Cardiac septum (tissue), 1 donor: ENCODE measurements at regions not wholly inside any gene's neighbourhood (a gene's known extent, or its start where the extent isn't known, plus 50 kb on each side); places are given as distances from the start of the nearest gene placed in this dataset.

Experiments
- DNase-seq: peaks from one replicate; pipeline ENCODE4 v3.0.0-alpha.2; 2020; ENCODE audit warnings: low spot score
- intact Hi-C: fragments of 100-400 bp; cut with DNase I; formaldehyde crosslinking; loops from one replicate; pipeline ENCODE4 v1.14.0; 2022
- donor health status: DM: no; HTN: no; CAD: no.

DNA sequence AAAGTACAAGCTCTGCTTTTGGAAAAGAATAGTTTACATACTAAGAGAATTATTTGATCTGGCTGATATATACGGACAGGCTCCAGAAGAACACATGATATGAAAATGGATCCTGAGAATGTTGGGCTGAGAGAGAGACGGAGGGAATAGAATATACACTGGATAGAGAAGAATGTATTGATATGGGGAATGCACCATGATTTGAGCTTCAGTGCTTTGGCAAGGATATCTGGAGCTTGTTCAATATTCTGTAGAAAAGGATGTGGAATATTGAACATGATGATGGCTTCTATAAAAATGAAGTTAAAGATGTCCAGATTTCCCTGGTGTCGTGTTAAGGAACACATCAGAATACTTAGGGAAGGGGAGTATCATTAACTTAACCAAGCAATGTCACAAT, 280.5 kb upstream of the VLDLR start:
- intact Hi-C loops, result loop anchor here (10.0 kb wide), 3 partner anchors 64 to 484 kb away; no protein-coding TSS in a partner anchor
- DNase-seq, result no peak

DNA sequence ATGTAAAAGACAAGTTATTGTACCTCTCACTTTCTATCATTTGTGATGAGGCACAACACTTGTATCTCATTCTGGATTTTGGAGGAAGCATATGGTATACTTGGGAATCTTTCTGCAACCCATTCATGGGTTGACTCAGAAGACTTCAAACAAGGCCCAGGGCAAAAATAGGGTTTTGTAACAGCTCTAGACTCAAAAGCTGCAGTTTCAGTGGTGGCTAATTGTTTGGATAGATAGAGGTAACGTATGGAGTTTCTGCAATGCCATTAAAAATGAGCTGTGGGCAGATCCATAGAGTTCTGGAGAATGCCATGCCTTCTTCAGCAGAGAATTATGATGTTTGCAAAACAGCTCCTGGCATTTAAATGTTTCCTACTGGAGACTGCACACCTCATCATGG, 279.6 kb upstream of the VLDLR start:
- no peak for DNase-seq
- intact Hi-C loops, result loop anchor here (10.0 kb wide), 3 partner anchors 63 to 483 kb away; no protein-coding TSS in a partner anchor

DNA sequence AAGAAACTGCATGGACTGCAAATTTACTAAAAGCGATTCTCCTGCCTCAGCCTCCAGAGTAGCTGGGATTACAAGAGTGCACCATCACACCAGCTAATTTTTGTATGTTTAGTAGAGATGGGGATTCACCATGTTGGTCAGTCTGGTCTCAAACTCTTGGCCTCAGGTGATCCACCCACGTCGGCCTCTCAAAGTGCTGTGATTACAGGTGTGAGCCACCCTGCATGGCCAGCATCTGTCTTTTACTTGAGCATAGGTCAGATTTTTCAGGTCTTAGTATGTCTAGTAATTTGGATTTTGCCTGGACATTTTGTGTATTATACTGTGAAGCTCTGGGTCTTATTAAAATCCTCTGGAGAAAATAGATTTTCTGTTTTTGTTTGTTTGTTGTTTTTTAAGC, 277.8 kb upstream of the VLDLR start:
- no peak for DNase-seq
- intact Hi-C loops, result loop anchor here (10.0 kb wide), 3 partner anchors 61 to 481 kb away; no protein-coding TSS in a partner anchor

DNA sequence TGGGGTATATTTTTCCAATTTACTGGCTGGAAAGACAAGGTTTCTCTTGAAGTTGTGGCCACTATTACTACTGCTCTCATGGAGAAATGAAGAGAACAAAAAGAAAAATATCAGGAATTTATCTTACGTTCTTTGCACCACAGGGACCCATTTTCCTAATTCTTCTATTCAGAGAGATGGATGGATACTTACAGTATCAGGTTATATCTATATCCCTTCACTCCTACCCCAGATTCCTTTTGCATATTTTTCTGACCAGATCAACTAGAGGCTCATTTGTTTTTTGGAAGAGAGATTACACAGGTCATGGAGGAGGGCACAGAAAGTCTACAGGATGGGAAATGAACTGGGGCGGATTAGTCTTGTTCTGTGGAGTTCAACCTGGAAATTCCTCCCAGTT, 277.2 kb upstream of the VLDLR start:
- intact Hi-C loops, result loop anchor here (10.0 kb wide), 3 partner anchors 60 to 480 kb away; no protein-coding TSS in a partner anchor
- DNase-seq, result no peak

DNA sequence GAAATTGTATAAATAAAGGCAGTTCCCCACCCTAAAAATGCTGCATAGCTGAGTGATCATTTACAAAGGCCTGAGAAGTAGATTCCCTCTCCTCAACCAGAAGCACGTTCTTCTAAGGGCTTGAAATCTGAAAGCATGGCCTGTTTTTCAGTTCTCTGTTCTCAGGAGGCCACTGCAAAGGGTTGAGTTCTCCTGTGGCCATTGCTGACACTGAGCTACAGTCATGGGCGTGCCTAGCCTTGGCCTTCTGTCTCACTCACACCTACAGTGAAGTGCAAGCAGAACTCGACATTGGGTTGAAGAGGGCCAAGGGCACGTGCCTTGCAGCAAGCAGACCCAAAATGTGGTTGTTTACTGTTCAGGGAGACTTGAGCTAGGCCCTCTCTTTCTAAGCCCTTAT, 276.6 kb upstream of the VLDLR start:
- intact Hi-C loops, result loop anchor here (10.0 kb wide), 3 partner anchors 60 to 480 kb away; no protein-coding TSS in a partner anchor
- DNase-seq, result no peak

DNA sequence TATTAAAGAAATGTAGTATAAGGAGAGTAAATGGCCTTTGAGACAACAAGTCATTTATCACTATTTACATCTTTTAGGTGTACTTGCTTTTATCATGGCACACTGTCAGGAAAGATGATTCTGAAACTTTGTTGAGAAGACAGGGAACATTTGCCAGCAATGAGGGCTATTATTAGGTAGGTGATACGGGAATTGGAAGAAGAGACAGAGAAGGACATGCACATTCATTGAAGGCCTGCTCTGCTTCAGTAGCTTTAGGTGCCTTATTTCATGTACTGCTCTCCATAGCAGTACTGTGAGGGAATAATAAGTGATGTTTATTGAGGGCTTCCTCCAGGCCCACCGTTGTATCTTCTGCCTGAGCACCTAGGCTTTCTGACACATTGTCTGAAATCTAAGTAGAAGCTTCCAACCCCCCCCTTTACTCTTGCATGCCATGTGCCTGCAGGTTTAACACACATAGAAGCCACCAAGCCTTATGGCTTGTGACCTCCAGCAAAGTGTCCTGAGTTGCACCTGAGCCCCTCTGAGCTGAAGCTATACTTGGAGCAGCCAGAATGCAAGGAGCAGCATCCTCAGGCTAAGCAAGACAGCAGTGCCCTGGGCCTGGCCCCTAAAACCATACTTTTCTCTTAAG, 275.2 kb upstream of the VLDLR start:
- DNase-seq, result no peak
- intact Hi-C loops, result loop anchor here (10.0 kb wide), 3 partner anchors 58 to 478 kb away; no protein-coding TSS in a partner anchor

DNA sequence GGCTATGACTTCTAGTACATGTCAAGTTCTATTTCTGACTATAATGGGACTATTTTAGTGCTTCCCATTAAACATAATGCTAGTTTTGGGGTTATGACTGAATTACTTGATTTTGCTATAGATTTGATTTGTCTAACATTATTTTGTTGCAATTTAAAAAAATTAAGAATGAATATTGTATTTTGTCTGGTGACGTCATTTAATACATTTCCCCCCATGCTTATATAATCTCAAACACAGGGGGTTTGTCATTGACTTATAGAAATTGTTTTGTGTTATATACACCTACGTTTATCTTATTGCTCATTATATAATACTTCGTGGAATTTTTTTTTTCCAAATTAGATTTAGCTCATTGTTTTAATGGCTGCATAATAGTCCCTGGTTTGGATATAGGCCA, 270.3 kb upstream of the VLDLR start:
- DNase-seq, result no peak

DNA sequence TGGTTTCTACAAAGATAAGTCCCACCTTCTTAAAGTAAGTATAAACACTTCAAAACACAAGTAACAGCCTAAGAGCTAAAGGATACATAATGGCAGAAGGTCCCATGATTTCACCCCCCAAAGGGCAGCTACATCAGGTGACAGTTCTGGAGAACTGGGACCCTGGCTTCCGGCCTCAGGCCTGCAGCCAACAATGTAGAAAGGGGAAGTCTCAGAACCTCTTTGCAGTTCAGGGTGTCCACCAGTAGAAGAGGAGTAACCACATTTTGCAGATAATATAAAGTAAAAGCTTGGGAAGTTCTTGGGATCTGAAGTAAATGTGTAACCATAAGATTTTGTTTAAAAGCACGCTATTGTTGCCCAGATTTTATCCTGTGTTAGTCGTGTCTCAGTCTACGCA, 267.4 kb upstream of the VLDLR start:
- DNase-seq, result no peak
- intact Hi-C loops, result no loop called here

More for the DNA sequence above, 270.3 kb upstream of the VLDLR start:
- intact Hi-C loops, result no loop called here

DNA sequence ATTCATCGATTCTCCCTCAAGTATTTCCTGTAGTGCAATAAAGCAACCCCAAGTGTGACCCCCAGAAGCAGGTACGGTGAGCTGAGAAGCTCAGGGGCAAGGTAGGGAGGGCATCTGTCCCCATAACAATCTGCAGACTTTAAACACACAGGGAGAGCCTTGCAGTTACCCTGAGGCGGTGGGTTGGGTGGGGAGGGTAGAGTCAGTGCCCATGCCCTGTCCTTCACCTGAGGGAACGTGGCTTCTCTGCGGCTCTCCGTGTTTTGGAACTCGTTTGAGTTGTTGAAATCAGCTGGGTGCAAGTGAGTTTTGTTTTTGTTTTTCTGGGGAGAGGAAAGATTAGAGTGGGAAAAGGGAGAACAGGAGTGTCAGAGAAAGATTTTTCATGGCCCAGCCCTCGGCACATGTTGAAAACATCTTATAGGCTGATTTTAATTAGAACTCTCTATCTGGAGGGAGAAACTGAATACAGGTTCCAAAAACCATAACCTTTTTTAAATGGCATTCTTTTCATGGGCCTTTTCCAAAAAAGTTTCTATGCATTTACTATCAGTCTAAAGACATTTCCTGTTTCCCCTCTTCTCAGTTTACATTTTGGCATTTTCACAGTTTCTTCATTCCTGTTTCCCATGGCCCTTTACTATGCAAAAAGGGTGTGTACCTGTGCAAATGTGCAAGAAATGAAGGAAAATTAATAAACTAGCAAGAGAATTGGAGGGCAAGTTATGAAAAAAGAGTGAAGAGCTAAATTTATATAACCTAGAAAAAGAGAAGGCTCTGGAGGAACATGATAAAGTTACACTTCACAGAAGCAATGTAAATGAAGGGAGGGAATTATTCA, 266.5 kb upstream of the VLDLR start:
- intact Hi-C loops, result no loop called here
- DNase-seq, result no peak

DNA sequence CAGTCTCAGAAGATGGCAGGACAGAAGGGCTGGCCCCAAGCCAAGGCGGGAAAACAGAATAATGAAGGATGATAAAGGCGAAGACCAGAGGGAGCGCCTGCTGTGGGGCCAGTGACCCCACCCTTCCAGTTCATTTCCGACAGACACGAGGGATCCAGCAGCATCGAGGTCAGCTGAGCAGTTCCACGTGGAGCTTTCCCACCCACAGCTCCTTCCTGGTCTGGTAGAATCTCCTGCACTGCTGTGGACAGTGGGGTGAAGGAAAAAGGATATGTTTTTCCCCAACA, 265.9 kb upstream of the VLDLR start:
- no peak for DNase-seq
- intact Hi-C loops, result no loop called here

DNA sequence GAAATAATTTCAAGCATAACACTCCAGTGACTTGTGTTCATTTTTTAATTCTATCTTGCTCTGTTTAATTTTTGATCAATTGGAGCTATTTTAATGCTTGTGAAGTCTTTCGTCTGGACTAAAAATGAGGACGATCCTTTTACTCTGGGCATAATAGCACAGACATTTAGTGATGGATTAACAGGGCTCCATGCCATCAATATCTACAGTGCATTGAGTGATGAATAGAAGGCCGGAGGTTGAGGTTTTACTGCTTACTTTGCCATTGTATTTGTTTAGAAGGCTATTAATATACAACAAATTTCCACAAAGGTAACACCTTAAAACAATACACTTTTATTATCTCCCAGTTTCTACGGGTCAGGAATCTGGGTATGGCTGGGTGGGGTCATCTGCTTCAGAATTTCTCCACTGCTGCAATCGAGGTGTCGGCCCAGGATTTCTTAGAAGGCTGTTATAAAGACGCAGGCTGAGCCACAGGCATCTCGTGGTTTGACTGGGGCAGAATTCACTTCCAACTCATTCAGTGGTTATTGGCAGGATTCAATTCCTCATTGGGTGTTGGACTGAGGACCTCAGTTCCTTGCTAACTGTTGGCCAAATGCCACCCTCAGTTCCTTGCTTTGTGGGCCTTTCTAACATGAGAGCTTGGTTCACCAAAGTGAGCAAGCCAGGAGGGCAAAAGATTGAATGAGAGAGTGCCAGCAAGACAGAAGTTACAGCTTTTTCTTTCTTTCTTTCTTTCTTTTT, 265.4 kb upstream of the VLDLR start:
- intact Hi-C loops, result no loop called here
- DNase-seq, result no peak

DNA sequence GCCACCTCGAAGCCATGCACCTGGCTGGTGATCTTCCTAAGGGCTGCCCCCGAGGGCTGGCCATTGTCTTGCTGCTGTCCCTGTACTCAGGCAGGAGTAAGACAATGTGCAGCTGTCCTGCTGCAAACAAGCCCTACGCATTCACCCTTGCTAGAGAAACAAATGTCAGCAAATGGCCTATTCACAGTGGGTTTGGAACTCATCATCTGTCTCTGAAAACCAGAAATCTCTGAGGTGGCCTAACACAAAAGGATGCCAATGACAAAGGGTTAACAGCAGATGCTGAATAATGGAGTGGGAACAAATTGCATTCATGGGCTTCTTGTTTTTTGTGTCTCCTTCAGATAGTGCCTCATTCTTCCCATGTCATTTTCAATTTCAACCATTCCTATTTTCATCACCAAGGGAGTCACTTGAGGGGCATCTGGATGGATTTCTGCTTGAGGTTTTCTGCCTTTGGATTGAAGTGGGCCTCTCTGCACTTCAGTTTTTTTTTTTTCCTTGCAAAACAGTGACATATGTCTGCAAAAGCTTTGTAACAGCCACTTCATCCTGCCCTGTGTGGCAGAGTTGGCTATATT, 261.6 kb upstream of the VLDLR start:
- no peak for DNase-seq
- intact Hi-C loops, result no loop called here

DNA sequence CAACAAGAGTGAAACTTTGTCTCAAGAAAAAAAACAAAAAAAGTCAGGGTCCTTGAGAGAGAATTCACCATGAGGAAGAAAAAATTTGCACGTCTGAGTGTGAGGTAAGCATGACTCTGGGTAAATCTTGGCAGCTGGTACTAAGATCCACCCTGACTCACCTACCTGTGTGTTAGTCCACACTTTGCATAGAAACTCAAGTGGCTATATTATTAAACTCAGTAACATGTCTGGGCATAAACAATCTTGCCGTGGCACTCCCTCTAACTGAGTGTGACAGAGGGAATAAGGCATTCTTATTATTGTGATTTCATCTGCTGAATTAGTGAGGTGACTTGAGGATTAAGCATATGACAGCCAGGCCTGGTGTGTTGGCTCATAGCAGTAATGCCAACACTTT, 259.4 kb upstream of the VLDLR start:
- intact Hi-C loops, result no loop called here

DNA sequence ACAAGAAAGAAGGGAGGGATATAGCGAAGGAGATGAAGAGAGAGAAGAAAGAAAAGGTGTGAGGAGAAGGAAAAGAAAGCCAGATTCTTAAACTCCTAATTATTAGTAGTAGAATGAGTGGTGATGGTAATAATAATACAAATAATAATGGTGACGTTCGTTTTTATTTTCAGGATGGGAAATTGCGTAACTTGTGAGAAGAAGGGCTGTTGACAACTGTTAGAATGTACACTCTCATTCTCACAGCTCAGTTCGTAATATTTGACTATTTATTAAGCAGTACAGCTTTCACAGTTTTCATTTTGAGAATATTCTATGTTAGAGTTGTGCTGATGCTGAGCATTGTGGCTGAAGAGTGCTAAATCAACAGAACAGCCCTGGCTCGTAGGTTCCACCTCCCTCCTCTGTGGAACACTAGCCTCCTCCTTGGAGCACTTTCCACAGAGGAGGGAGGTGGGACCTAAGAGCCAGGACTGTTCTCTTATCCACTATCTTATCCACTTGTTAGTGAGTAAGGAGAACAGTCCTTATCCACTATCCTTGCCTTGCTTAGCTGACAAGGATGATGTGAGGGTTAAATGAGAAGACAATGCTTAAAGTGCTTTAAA, 258.3 kb upstream of the VLDLR start:
- intact Hi-C loops, result no loop called here
- no peak for DNase-seq

More for the DNA sequence above, 259.4 kb upstream of the VLDLR start:
- no peak for DNase-seq

DNA sequence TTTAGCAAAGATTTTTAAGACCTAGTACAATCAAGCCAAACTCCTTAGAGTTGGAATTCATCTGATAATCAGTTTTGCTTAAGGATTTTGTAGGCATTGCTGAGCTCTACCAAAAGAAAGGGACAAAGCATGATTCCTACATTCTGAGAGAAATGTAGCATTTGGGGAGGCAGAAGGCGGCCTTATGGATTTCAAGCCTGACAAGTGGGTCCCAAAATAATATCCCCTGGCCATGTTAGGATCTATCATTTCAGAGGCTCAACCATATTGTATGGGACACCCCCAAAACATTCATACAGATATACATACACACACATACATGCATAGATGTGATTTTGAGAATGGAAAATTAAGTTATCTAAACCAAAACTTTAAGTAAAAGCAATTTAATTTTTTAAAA, 257.8 kb upstream of the VLDLR start:
- intact Hi-C loops, result no loop called here
- no peak for DNase-seq

DNA sequence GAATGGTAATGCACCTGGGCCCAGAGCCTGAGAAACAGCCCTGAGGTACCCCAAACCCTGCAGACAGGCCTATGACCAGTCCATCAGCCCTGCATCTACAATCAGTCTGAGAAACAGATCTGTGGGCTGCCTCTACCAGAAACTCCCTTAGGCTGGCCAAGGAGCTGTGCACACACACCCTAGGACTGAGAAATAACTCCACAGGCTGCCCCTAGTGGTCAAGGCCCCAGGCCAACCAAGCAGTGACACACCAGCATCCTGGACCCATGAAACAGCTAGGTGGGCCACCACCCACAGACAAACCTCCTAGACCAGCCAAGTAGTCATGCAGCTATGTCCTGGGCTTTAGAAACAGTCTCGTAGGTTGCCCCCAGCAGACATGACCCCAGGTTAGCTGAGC, 253.6 kb upstream of the VLDLR start:
- intact Hi-C loops, result no loop called here
- no peak for DNase-seq

DNA sequence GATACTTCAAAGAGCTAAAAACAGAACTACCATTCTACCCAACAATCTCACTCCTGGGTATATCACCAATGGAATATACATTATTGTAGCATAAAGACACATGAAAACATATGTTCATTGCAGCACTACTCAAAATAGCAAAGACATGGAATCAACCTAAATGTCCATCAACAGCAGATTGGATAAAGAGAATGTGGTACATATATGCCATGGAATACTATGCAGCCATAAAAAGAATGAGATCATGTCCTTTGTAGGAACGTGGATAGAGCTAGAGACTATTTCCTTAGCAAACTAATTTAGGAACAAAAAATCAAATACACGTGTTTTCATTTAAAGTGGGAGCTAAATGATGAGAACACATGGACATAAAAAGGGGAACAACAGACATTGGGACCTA, 247.9 kb upstream of the VLDLR start:
- DNase-seq, result no peak
- intact Hi-C loops, result no loop called here

DNA sequence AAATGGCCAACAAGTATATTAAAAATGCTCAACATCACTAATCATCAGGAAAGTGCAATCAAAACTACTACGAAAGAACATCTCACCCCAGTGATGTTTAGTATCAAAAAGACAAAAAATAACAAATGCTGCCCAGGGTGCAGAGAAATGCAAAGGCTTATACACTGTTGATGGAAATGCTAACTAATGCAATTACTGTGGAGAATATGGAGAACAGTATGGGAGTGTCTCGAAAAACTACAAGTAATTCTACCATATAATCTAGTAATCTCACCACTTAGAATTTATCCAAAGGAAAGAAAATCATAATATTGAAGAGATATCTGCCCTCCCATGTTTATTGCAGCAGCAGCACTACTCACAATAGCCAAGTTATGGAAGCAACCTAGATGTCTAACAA, 246.5 kb upstream of the VLDLR start:
- intact Hi-C loops, result no loop called here
- no peak for DNase-seq

DNA sequence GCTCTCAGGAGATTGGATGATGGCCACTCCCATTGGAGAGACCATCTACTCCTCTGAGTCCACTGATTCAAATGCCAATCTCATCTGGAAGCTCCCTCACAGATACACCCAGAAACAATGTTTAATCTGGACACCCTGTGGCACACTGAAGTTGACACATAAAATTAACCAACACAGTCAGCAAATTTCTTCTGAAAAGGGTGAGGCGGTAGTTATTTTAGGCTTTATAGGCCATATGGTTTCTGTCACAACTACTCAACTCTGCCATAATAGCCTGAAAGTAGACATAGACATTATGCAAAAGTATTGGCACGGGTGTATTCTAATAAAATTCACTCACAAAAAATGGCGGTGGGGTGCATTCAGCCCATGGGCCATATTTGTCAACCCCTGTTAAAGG, 244.5 kb upstream of the VLDLR start:
- no peak for DNase-seq

DNA sequence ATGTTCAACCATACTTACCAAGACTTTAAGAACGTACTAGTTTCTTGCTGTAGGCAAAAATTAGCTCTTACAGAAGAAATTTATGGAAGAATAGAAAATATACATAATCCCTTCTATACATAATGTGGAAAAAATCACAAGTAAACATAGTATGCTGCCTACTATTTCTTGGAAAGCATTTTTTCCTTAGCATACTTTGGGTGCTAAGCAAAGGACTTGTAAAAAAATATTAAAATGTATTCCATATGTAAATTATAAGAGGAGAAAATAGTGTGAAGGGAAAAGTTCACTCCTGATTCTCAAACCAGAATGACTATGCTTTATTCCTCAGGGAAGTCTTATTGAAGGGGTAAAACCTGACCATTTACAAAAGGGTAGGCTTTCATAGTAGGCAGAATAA, 243.8 kb upstream of the VLDLR start:
- intact Hi-C loops, result no loop called here
- no peak for DNase-seq

More for the DNA sequence above, 244.5 kb upstream of the VLDLR start:
- intact Hi-C loops, result no loop called here
